GM13976 (cell line): ENCODE measurements at regions not wholly inside any gene's neighbourhood (a gene's known extent, or its start where the extent isn't known, plus 50 kb on each side); places are given as distances from the start of the nearest gene placed in this dataset.

Source experiments
- DNase-seq: peaks from one replicate; pipeline ENCODE4 v3.0.0; 2012; ENCODE audit warnings: low spot score
- in situ Hi-C: fragments of 300-500 bp; cut with MboI; formaldehyde crosslinking; loops from one replicate; pipeline ENCODE4 v1.12.0; 2022; ENCODE audit warnings: low sequenced_read_pairs, mixed read lengths, inconsistent platforms; ENCODE audit not compliant: unreplicated experiment
- TF ChIP-seq, protein P1 (sequence below): IDR thresholded peaks from 2 replicates; pipeline ENCODE4 v1.5.1; 2012; ENCODE audit warnings: borderline replicate concordance, mild to moderate bottlenecking; ENCODE audit not compliant: insufficient read depth; ENCODE audit errors: extremely low read depth, missing control alignments, control extremely low read depth

DNA sequence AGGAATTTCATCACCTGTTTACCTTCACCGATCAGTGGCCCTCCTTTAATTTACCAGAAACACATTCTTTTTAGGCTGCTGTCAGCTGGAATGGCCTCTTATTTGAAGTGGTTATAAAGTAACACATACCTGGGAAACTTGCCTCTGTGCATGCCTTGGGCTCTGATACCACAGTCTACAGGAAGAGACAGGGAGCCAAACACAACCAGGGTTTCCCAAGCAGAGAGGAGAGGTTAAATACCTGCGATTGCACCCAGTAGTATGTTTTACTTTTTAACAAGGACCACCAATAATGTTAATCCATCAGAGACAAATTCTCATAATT is 444.0 kb upstream of the SGCG start:
- TF ChIP-seq, protein P1, sequence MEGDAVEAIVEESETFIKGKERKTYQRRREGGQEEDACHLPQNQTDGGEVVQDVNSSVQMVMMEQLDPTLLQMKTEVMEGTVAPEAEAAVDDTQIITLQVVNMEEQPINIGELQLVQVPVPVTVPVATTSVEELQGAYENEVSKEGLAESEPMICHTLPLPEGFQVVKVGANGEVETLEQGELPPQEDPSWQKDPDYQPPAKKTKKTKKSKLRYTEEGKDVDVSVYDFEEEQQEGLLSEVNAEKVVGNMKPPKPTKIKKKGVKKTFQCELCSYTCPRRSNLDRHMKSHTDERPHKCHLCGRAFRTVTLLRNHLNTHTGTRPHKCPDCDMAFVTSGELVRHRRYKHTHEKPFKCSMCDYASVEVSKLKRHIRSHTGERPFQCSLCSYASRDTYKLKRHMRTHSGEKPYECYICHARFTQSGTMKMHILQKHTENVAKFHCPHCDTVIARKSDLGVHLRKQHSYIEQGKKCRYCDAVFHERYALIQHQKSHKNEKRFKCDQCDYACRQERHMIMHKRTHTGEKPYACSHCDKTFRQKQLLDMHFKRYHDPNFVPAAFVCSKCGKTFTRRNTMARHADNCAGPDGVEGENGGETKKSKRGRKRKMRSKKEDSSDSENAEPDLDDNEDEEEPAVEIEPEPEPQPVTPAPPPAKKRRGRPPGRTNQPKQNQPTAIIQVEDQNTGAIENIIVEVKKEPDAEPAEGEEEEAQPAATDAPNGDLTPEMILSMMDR: no peak
- in situ Hi-C loops: no loop called here

DNA sequence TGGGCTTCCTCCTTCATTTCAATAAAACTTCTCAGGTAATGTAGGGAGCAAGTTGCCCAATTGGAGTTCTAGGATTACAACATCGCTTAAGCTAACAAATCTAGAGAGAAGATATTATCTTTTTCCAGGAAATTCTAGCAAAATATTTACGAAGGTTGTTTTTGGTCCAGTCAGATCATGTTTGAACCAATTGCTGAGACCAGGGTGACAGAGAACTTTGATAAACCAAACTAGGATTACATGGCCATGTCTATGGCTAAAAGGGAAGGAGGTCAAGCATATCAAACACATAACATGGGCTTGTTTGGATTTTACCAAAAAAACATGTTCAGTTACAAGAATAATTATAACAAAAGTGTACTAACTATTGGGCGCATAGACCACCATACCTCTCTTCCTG is 442.4 kb upstream of the SGCG start:
- TF ChIP-seq, protein P1: no peak
- no peak for DNase-seq
- in situ Hi-C loops: no loop called here

More for the DNA sequence above, 444.0 kb upstream of the SGCG start:
- DNase-seq: no peak

DNA sequence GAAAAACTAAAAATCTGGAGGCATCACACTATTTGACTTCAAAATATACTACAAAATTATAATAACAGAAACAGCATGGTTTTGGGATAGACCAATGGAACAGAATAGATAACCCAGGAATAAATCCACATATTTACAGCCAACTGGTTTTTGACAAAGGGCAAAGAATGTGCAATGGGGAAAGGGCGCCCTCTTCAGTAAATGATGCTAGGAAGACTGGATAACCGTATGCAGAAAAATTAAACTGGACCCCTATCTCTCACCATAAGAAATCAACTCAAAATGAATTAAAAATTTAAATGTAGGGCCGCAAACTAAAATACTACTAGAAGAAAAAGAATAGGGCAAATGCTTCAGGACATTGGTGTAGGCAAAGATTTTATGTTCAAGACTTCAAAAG is 440.5 kb upstream of the SGCG start:
- in situ Hi-C loops: no loop called here
- TF ChIP-seq, protein P1: no peak
- DNase-seq: no peak

DNA sequence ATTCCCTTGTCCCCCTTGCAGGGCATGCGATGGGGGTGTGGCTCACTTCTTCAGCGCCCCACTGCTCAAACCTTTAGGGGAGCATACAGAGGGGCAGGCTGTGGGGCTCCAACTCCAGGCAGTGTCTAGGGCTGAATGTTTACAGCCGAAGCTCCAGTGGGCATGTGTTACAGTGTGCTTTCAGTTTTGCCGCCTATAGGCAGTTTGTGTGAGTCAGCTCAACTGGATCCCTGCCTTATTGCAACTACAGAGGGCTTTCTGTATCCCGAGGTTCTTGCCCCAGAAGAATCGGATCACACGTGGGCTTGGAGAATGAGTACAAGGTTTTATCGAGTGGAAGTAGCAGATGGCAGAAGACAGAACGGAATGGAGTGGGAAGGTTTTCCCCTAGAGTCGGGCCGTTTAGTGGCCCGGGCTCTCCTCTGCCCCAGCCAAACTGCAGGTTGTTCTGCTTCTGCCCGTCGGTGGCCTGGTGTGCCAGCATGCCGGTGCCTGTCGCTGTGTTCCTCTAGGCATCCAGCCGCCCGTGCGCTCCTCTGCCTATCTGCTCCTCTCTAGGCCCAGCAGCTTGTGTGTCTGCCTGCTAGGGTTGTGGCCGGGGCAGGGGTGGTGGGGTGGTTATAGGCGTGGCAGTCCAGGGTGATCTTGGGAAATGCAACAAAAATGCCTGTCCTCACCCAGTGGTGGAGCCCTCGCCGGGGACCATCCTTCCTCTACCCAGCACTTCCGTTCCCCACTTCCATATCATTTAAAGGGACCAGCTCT is 435.9 kb upstream of the SGCG start:
- TF ChIP-seq, protein P1: no peak
- in situ Hi-C loops: no loop called here
- no peak for DNase-seq

DNA sequence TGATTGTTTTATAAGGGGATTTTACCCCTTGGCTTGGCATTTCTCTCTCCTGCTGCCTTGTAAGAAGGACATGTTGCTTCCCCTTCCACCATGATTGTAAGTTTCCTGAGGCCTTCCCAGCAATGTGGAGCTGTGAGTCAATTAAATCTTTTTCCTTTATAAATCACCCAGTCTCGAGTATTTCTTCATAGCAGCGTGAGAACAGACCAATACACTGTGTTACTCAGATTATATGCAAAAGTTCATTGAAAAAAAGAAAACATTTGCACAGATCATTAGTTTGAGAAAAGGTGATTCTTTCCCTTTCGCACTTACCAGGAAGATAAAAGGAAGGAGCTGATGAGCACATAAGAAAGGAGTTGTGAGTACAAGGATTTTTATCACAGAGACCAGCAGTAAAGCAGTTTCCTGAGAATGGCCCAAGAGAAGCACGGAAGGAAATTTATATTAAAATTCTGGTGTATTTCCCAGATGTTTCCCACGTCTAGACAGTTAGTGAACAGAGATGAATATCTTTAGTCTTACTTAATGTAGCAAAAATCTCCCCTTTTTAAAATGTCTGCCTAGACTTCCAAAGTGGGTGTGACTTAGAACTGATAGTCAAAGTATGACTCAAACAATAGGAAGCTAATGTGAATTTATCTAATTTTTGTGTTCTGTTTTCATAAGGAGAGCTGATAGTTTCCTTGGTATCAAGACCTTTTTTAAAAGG is 431.8 kb upstream of the SGCG start:
- TF ChIP-seq, protein P1: no peak
- DNase-seq: no peak
- in situ Hi-C loops: no loop called here

DNA sequence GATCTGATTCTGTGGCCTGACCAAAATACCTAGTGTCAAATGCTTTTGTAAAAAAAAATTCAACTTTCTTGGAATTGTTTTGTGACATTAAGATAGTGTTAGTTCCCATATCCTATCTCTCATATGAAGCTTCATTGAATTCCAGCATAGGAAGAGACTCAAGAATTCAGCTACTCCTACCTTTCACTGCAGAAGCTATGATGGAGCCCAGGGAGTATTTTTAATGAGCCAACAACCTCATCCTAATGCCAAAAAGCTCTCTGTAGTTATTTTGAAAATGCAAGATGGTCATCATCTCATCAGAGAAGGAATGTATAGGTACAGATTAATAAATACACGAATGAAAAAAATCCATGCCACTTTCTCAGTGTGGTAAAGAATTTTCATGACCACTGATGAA is 431.2 kb upstream of the SGCG start:
- TF ChIP-seq, protein P1: no peak
- in situ Hi-C loops: no loop called here
- DNase-seq: no peak
